ENCODE measurements at regions not wholly inside any gene's neighbourhood (a gene's known extent, or its start where the extent isn't known, plus 50 kb on each side); places are given as distances from the start of the nearest gene placed in this dataset.

DNA sequence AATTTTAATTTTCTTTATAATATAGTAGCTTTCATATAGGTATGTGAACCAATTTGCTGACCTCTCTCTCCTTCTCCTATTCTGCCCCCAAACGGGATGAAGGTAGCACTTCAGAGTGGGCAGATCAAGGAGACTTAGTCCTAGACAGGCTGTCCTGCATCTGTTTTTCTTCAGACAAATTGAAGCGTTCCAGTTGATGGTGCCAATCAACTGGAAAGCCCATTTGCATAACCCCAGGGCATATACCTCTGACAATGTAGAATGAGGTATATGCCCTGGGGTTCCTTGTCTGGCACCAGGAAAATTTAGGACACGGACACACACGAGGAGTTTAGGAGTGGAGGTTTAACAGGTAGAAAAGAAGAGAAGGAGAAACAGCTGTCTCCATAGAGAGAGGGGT, 502.9 kb downstream of the HTR7 start:
- TF ChIP-seq, protein P1, sequence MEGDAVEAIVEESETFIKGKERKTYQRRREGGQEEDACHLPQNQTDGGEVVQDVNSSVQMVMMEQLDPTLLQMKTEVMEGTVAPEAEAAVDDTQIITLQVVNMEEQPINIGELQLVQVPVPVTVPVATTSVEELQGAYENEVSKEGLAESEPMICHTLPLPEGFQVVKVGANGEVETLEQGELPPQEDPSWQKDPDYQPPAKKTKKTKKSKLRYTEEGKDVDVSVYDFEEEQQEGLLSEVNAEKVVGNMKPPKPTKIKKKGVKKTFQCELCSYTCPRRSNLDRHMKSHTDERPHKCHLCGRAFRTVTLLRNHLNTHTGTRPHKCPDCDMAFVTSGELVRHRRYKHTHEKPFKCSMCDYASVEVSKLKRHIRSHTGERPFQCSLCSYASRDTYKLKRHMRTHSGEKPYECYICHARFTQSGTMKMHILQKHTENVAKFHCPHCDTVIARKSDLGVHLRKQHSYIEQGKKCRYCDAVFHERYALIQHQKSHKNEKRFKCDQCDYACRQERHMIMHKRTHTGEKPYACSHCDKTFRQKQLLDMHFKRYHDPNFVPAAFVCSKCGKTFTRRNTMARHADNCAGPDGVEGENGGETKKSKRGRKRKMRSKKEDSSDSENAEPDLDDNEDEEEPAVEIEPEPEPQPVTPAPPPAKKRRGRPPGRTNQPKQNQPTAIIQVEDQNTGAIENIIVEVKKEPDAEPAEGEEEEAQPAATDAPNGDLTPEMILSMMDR (IDR thresholded peaks at IDR 0.05; ENCODE audit: low read depth, low read length, missing input control): no peak
- no peak for TF ChIP-seq GABPA (IDR thresholded peaks at IDR 0.05 in 1 of 2, conservative IDR thresholded peaks at IDR 0.05 in 1 of 2)
